ENCODE measurements at regions not wholly inside any gene's neighbourhood (a gene's known extent, or its start where the extent isn't known, plus 50 kb on each side); places are given as distances from the start of the nearest gene placed in this dataset.

DNA sequence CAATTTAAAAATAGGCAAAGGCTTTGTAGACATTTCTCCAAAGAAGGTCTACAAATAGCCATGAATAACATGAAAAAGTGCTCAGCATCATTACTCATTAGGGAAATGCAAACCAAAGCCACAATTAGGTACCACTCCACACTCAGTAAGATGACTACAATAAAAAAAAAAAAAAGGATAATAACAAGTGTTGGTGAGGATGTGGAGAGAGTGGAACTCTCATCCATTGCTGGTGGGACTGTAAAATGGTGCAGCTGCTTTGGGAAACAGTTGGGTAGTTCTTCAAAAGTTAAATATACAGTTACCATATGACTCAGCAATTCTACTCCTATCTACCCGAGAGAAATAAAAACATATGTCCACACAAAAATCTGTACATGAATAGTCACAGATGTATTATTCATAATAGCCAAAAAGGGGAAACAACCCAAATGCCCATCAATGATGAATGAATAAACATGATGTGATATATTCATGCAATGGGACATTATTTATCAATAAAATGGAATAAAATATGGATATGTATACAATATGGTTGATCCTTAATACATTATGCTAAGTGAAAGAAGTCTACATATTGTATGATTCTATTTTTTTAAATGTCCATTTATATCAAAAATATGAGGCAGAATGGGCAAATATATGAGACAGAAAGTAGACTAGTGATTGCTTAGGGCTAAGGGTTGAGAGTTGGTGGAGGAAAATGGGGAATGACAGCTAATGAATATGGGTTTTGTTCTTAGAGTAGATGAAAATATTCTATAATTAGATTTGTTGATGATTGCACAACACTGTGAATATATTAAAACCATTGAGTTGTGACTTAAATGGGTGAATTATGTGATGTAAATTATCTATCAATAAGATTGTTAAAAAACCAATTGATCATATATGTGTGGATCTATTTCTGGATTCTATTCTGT, 66.1 kb upstream of the SMAD3 start:
- FAIRE-seq: no peak

DNA sequence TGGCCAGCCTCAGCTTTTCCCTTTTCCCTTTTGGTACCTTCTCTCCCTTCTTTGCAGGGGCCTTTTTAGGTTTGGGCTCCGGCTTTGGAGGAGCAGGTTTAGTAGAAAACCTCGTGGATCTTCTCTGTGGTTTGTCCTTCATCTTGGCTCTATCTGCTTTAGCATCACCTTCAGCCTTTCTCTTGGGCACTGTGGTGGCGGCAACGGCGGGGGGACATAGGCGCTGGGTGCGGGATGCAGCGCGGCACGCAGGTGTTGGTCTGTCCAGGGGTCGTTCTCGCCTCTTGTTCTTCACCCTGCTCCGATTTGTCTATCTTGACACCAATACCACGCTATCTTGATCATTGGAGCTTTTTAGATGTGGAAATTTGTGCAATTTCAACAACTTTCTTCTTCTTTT, 64.5 kb upstream of the SMAD3 start:
- Histone ChIP-seq H3K9me1 (ENCODE audit: control insufficient read depth, extremely low read depth, insufficient read depth, low read length) (no peaks in the 10 kb centered on the region), H2AFZ (ENCODE audit: control insufficient read depth, low read length) (no peak overlapping the region)

More for the DNA sequence above, 66.1 kb upstream of the SMAD3 start:
- no peaks in the 10 kb centered on the region for H4K20me1 ChIP-seq (ENCODE audit: control insufficient read depth, extremely low read depth, insufficient read depth, low read length)
- no peaks in the 10 kb centered on the region for H3K9me1 ChIP-seq (ENCODE audit: control insufficient read depth, extremely low read depth, insufficient read depth, low read length)
- no peaks in the 10 kb centered on the region for H3K79me2 ChIP-seq (ENCODE audit: control insufficient read depth, insufficient read depth, low read length)
- H3K27ac ChIP-seq (ENCODE audit: control insufficient read depth, insufficient read depth, low read length): no peak overlapping the region
- TF ChIP-seq, protein P1, sequence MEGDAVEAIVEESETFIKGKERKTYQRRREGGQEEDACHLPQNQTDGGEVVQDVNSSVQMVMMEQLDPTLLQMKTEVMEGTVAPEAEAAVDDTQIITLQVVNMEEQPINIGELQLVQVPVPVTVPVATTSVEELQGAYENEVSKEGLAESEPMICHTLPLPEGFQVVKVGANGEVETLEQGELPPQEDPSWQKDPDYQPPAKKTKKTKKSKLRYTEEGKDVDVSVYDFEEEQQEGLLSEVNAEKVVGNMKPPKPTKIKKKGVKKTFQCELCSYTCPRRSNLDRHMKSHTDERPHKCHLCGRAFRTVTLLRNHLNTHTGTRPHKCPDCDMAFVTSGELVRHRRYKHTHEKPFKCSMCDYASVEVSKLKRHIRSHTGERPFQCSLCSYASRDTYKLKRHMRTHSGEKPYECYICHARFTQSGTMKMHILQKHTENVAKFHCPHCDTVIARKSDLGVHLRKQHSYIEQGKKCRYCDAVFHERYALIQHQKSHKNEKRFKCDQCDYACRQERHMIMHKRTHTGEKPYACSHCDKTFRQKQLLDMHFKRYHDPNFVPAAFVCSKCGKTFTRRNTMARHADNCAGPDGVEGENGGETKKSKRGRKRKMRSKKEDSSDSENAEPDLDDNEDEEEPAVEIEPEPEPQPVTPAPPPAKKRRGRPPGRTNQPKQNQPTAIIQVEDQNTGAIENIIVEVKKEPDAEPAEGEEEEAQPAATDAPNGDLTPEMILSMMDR (optimal IDR thresholded peaks at IDR 0.05 in 1 of 3, IDR thresholded peaks at IDR 0.05 in 1 of 3, conservative IDR thresholded peaks at IDR 0.05 in 1 of 3; ENCODE audit: extremely low read depth in 1 of 3, insufficient read depth in 2 of 3, low read length in 3 of 3): no peak
- TF ChIP-seq EZH2 (IDR thresholded peaks at IDR 0.05; ENCODE audit: low read length): no peak
- DNase-seq (ENCODE audit: low read depth, low spot score): no peak
- no peaks in the 10 kb centered on the region for H3K27me3 ChIP-seq (ENCODE audit: control insufficient read depth, extremely low read depth, insufficient read depth, low read length)
- no peak overlapping the region for H3K4me3 ChIP-seq (ENCODE audit: control insufficient read depth in 2 of 3, extremely low read depth in 1 of 3, insufficient read depth in 2 of 3, low read depth in 1 of 3, low read length in 3 of 3)
- H3K4me2 ChIP-seq (ENCODE audit: control insufficient read depth, extremely low read depth, insufficient read depth, low read depth, low read length): no peak overlapping the region
- H3K9me3 ChIP-seq (ENCODE audit: control insufficient read depth, low read depth, low read length): no peaks in the 10 kb centered on the region
- no peak overlapping the region for H3K9ac ChIP-seq (ENCODE audit: control insufficient read depth, extremely low read depth, insufficient read depth, low read length)
- H2AFZ ChIP-seq (ENCODE audit: control insufficient read depth, low read length): no peak overlapping the region
- dilution Hi-C loops (cut with MboI; ENCODE audit: extremely low pct_ligation_motif_present, low sequenced_read_pairs): no loop called here
- peaks cover 8% of the 10 kb centered on the region for H3K4me1 ChIP-seq (ENCODE audit: control insufficient read depth, extremely low read depth, insufficient read depth, low read length)
- no peaks in the 10 kb centered on the region for H3K36me3 ChIP-seq (ENCODE audit: control insufficient read depth in 2 of 2, extremely low read depth in 1 of 2, insufficient read depth in 2 of 2, low read length in 2 of 2)

More for the DNA sequence above, 64.5 kb upstream of the SMAD3 start:
- Histone ChIP-seq H3K9me3 (ENCODE audit: control insufficient read depth, low read depth, low read length) (no peaks in the 10 kb centered on the region), H3K9ac (ENCODE audit: control insufficient read depth, extremely low read depth, insufficient read depth, low read length) (no peak overlapping the region), H3K4me3 (ENCODE audit: control insufficient read depth in 2 of 3, extremely low read depth in 1 of 3, insufficient read depth in 2 of 3, low read depth in 1 of 3, low read length in 3 of 3) (no peak overlapping the region), H3K4me2 (ENCODE audit: control insufficient read depth, extremely low read depth, insufficient read depth, low read depth, low read length) (no peak overlapping the region), H3K79me2 (ENCODE audit: control insufficient read depth, insufficient read depth, low read length) (no peaks in the 10 kb centered on the region), H3K27me3 (ENCODE audit: control insufficient read depth, extremely low read depth, insufficient read depth, low read length) (no peaks in the 10 kb centered on the region), H3K36me3 (ENCODE audit: control insufficient read depth in 2 of 2, extremely low read depth in 1 of 2, insufficient read depth in 2 of 2, low read length in 2 of 2) (no peaks in the 10 kb centered on the region), H3K27ac (ENCODE audit: control insufficient read depth, insufficient read depth, low read length) (no peak overlapping the region), H3K4me1 (ENCODE audit: control insufficient read depth, extremely low read depth, insufficient read depth, low read length) (peaks cover 8% of the 10 kb centered on the region), H4K20me1 (ENCODE audit: control insufficient read depth, extremely low read depth, insufficient read depth, low read length) (no peaks in the 10 kb centered on the region)
- DNase-seq (ENCODE audit: low read depth, low spot score): no peak
- FAIRE-seq: no peak
- dilution Hi-C loops (cut with MboI; ENCODE audit: extremely low pct_ligation_motif_present, low sequenced_read_pairs): no loop called here
- TF ChIP-seq, protein P1 (optimal IDR thresholded peaks at IDR 0.05 in 1 of 3, IDR thresholded peaks at IDR 0.05 in 1 of 3, conservative IDR thresholded peaks at IDR 0.05 in 1 of 3; ENCODE audit: extremely low read depth in 1 of 3, insufficient read depth in 2 of 3, low read length in 3 of 3): no peak
